B cell (primary cell): ENCODE measurements at regions not wholly inside any gene's neighbourhood (a gene's known extent, or its start where the extent isn't known, plus 50 kb on each side); places are given as distances from the start of the nearest gene placed in this dataset.

ENCODE experiments used
- ATAC-seq: fragments of 200-7000 bp; cut with Tn5 transposase; one replicate; pipeline ENCODE4 v1.10.0; 2021; ENCODE audit warnings: low read depth, mild to moderate bottlenecking, moderate number of reproducible peaks, moderate library complexity
- CTCF ChIA-PET: fragments of 350-600 bp; sonication (Branson Sonifier 250); formaldehyde crosslinking; loops from one replicate; lab custom pipeline; 2021; ENCODE audit warnings: antibody characterized with exemption, inconsistent platforms; lab: Charles Lee
- POLR2A ChIA-PET: fragments of 350-600 bp; sonication (Branson Sonifier 250); formaldehyde crosslinking; loops from one replicate; lab custom pipeline; 2021; ENCODE audit warnings: antibody characterized with exemption; lab: Charles Lee
- DNase-seq: peaks from one replicate; pipeline ENCODE4 v3.0.0; 2013
- H2AFZ ChIP-seq: 2 replicates; pipeline ENCODE4 v1.6.1; 2012; ENCODE audit warnings: mild to moderate bottlenecking, low read depth, low read length; ENCODE audit not compliant: insufficient read depth, poor library complexity, severe bottlenecking
- H3K27ac ChIP-seq, 2 donors: 1 replicate in 1 of 2; 2 replicates in 1 of 2; pipeline ENCODE4 v1.5.1; 2012 to 2013; ENCODE audit warnings: low read length in 2 of 2, mild to moderate bottlenecking in 2 of 2, moderate library complexity in 1 of 2
- H3K27me3 ChIP-seq, 4 experiments: fragments of 200-600 bp in 1 of 4; sonication (generic) in 1 of 4; replicated peaks in 1 of 4; 1 replicate in 2 of 4; 2 replicates in 2 of 4; pipeline versions ENCODE4 v1.6.1 to v1.7.0; 2013 to 2016; ENCODE audit warnings: low read length in 3 of 4, mild to moderate bottlenecking in 2 of 4, mixed read lengths in 1 of 4, moderate library complexity in 1 of 4; ENCODE audit not compliant: insufficient read depth in 4 of 4, control insufficient read depth in 3 of 4; ENCODE audit errors: control extremely low read depth in 1 of 4
- H3K36me3 ChIP-seq, 2 experiments: replicated peaks in 1 of 2; 1 replicate in 1 of 2; 2 replicates in 1 of 2; pipeline versions ENCODE4 v1.6.1 to v1.7.1; 2013; ENCODE audit warnings: low read length in 1 of 2; ENCODE audit not compliant: insufficient read depth in 2 of 2, control insufficient read depth in 1 of 2; ENCODE audit errors: control extremely low read depth in 1 of 2, extremely low read depth in 1 of 2
- H3K4me1 ChIP-seq, 2 donors: fragments of 200-600 bp in 1 of 2; sonication (generic) in 1 of 2; 1 replicate in 1 of 2; 2 replicates in 1 of 2; pipeline versions ENCODE4 v1.5.1 to v1.6.1; 2013 to 2017; ENCODE audit warnings: low read length in 2 of 2; ENCODE audit not compliant: control insufficient read depth in 2 of 2, insufficient read depth in 2 of 2
- H3K4me2 ChIP-seq: replicated peaks from 2 replicates; pipeline ENCODE3; 2012; ENCODE audit warnings: mild to moderate bottlenecking, low read depth, low read length; ENCODE audit not compliant: poor library complexity, severe bottlenecking
- H3K4me3 ChIP-seq, 5 experiments: fragments of 200-600 bp in 1 of 5; sonication (generic) in 1 of 5; 1 replicate in 3 of 5; 2 replicates in 2 of 5; pipeline versions ENCODE4 v1.5.1 to v1.7.0; 2011 to 2016; ENCODE audit warnings: low read length in 4 of 5, mild to moderate bottlenecking in 4 of 5, low read depth in 2 of 5, control low read depth in 1 of 5, moderate library complexity in 1 of 5; ENCODE audit not compliant: insufficient read depth in 1 of 5; ENCODE audit errors: control extremely low read depth in 1 of 5, extremely low read depth in 1 of 5
- H3K79me2 ChIP-seq: fragments of 200-600 bp; sonication (generic); one replicate; pipeline ENCODE4 v1.6.0; 2016; ENCODE audit warnings: low read length; ENCODE audit not compliant: control insufficient read depth, insufficient read depth
- H3K9ac ChIP-seq: fragments of 200-600 bp; sonication (generic); 2 replicates; pipeline ENCODE4 v1.6.1; 2017; ENCODE audit warnings: mild to moderate bottlenecking, low read length, moderate library complexity
- H3K9me3 ChIP-seq, 3 donors: one replicate each; pipeline versions ENCODE4 v1.6.1 to v1.7.1; 2013; ENCODE audit warnings: low read length in 2 of 3; ENCODE audit not compliant: control insufficient read depth in 2 of 3, insufficient read depth in 1 of 3; ENCODE audit errors: control extremely low read depth in 1 of 3
- H4K20me1 ChIP-seq: 2 replicates; pipeline ENCODE4 v1.6.0; 2012; ENCODE audit warnings: mild to moderate bottlenecking, low read length; ENCODE audit not compliant: insufficient read depth, control insufficient read depth, poor library complexity, severe bottlenecking
- H3K27ac Mint-ChIP-seq: one replicate; pipeline ENCODE4 v1.8.0; 2021; ENCODE audit warnings: mixed read lengths
- H3K27me3 Mint-ChIP-seq: one replicate; pipeline ENCODE4 v1.8.0; 2021; ENCODE audit warnings: mixed read lengths
- H3K4me1 Mint-ChIP-seq: one replicate; pipeline ENCODE4 v1.8.0; 2021; ENCODE audit warnings: mixed read lengths
- H3K4me3 Mint-ChIP-seq: one replicate; pipeline ENCODE4 v1.8.0; 2021; ENCODE audit warnings: mixed read lengths
- H3K9me3 Mint-ChIP-seq: one replicate; pipeline ENCODE4 v1.8.0; 2022; ENCODE audit warnings: mixed read lengths; ENCODE audit not compliant: insufficient read depth
- CTCF ChIP-seq: fragments of 200-600 bp; IDR thresholded peaks from one replicate; pipeline ENCODE4 v1.8.0; 2022; ENCODE audit warnings: antibody characterized with exemption, mild to moderate bottlenecking
- EZH2 ChIP-seq: IDR thresholded peaks from 2 replicates; pipeline ENCODE4 v1.6.1; 2012; ENCODE audit warnings: borderline replicate concordance, low read depth, mild to moderate bottlenecking, moderate library complexity, low read length; ENCODE audit not compliant: insufficient read depth, poor library complexity, severe bottlenecking
- WGBS: methylation state at CpG from one replicate; pipeline ENCODE4 v1.1.5; 2013; ENCODE audit warnings: missing lambda C conversion rate; ENCODE audit not compliant: insufficient coverage; 5-methylcytosine and 5-hydroxymethylcytosine counted together
- intact Hi-C: fragments of 100-400 bp; cut with micrococcal nuclease; formaldehyde crosslinking; loops from one replicate; pipeline ENCODE4 v1.10.0; 2022

GRCh38 chr10:21184984-21185383, 287.9 kb upstream of the NEBL start:
- Histone ChIP-seq H4K20me1 (no peaks in the 10 kb centered on the region), H3K27me3 (no peaks in the 10 kb centered on the region), H3K4me1 (no peaks in the 10 kb centered on the region), H3K36me3 (no peaks in the 10 kb centered on the region), H3K9me3 (peaks cover 0 to 11% (median 0%) of the 10 kb centered on the region in 3 donors), H3K4me2 (no peak overlapping the region), H3K9ac (no peak overlapping the region), H3K27ac (no peak overlapping the region), H2AFZ (no peak overlapping the region), H3K4me3 (no peak overlapping the region), H3K79me2 (no peaks in the 10 kb centered on the region)
- TF ChIP-seq EZH2 (no peak), CTCF (no peak)
- H3K9me3 Mint-ChIP-seq, result no peaks in the 10 kb centered on the region
- intact Hi-C loops, result no loop called here
- ATAC-seq (no peak), DNase-seq (no peak)
- 94% methylated on average over 2 of the region's 2 CpGs for WGBS
- ChIA-PET POLR2A (no interaction called here), CTCF (no interaction called here)
- no peak overlapping the region for H3K27ac Mint-ChIP-seq
- H3K4me3 Mint-ChIP-seq, result no peak overlapping the region
- H3K27me3 Mint-ChIP-seq, result peaks cover 10% of the 10 kb centered on the region
- no peaks in the 10 kb centered on the region for H3K4me1 Mint-ChIP-seq

GRCh38 chr10:21184216-21184615, 287.1 kb upstream of the NEBL start:
- CTCF ChIA-PET, result no interaction called here
- DNase-seq, result no peak
- H3K4me1 Mint-ChIP-seq, result no peaks in the 10 kb centered on the region
- POLR2A ChIA-PET, result no interaction called here
- intact Hi-C loops, result no loop called here
- H3K4me3 Mint-ChIP-seq, result no peak overlapping the region
- Histone ChIP-seq H3K27ac (no peak overlapping the region), H3K27me3 (no peaks in the 10 kb centered on the region), H3K9me3 (peaks cover 0 to 9% (median 0%) of the 10 kb centered on the region in 3 donors), H3K79me2 (no peaks in the 10 kb centered on the region), H2AFZ (no peak overlapping the region), H4K20me1 (no peaks in the 10 kb centered on the region), H3K9ac (no peak overlapping the region), H3K4me1 (no peaks in the 10 kb centered on the region), H3K4me2 (no peak overlapping the region), H3K36me3 (no peaks in the 10 kb centered on the region), H3K4me3 (no peak overlapping the region)
- H3K27me3 Mint-ChIP-seq, result peaks cover 14% of the 10 kb centered on the region
- peaks cover 3% of the 10 kb centered on the region for H3K9me3 Mint-ChIP-seq
- no CpG with 5 or more reads among the region's 2 CpGs for WGBS
- TF ChIP-seq EZH2, result no peak
- no peak overlapping the region for H3K27ac Mint-ChIP-seq
- ATAC-seq, result no peak
